ENCODE measurements at regions not wholly inside any gene's neighbourhood (a gene's known extent, or its start where the extent isn't known, plus 50 kb on each side); places are given as distances from the start of the nearest gene placed in this dataset.
"Not testable (repeated sequence)": the region's sequence is repeated elsewhere in the genome, so short reads cannot be mapped to it uniquely, and the experiment has no call there.

GRCh38 chr5:42951293-42951840 is 88.8 kb downstream of the ANXA2R start:
- no peak for DNase-seq (ENCODE audit: low read depth, low spot score)

GRCh38 chr5:42950456-42951292 is 89.4 kb downstream of the ANXA2R start:
- in situ Hi-C loops (cut with HindIII; ENCODE audit: low pct_unique_long_range_greater_than_20kb, low sequenced_read_pairs), result no loop called here
- peak; percentile 19 for DNase-seq (ENCODE audit: low read depth, low spot score)

More at GRCh38 chr5:42951293-42951840, 88.8 kb downstream of the ANXA2R start:
- in situ Hi-C loops (cut with HindIII; ENCODE audit: low pct_unique_long_range_greater_than_20kb, low sequenced_read_pairs), result no loop called here

GRCh38 chr5:42950116-42950455 is 90.0 kb downstream of the ANXA2R start:
- DNase-seq (ENCODE audit: low read depth, low spot score), result no peak
- in situ Hi-C loops (cut with HindIII; ENCODE audit: low pct_unique_long_range_greater_than_20kb, low sequenced_read_pairs), result no loop called here

- DNase-seq (ENCODE audit: low read depth, low spot score), result no peak
Observed at GRCh38 chr5:42949348-42950115, 90.6 kb downstream of the ANXA2R start.

DNA sequence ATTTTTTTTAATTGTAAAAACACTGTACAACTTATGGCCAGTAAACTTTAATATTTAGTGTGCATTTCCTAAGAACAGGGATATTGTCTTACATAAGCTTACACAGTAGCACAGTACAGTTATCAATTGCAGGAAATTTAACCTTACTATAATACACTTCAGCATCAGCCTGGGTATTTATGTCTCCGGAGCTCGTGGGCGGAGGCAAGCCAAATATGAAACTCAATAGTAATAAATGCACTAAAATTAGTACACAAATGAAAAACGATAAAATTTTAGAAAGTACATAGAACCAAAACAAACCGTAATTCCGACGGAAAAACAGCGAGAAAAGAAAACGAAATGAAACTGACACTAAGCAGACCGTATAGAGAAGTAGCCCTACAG is 91.2 kb downstream of the ANXA2R start:
- in situ Hi-C loops (cut with HindIII; ENCODE audit: low pct_unique_long_range_greater_than_20kb, low sequenced_read_pairs), result no loop called here
- DNase-seq (ENCODE audit: low read depth, low spot score), result no peak

More at GRCh38 chr5:42949348-42950115, 90.6 kb downstream of the ANXA2R start:
- in situ Hi-C loops (cut with HindIII; ENCODE audit: low pct_unique_long_range_greater_than_20kb, low sequenced_read_pairs), result no loop called here

DNA sequence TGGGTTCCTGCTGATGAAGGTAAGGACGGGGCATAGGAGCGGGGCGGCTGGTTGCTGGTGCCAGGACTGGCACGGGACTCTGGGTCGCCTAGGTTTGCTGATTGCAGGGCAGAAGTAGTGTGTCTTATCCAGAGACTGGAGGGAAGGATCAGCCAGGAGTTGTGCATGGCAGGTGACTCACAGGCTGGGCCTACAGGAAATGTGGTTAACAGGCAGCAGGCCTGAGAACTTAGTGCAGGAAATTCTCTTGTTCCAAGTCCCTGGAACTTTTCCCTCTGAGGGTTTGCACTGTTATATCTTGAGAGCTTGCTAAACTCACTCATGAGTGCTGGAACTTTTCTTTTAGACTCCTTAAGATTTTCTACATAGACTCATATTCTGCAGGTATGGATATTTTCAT is 95.1 kb downstream of the ANXA2R start:
- DNase-seq (ENCODE audit: low read depth, low spot score), result peak; percentile 42
- in situ Hi-C loops (cut with HindIII; ENCODE audit: low pct_unique_long_range_greater_than_20kb, low sequenced_read_pairs), result no loop called here

DNA sequence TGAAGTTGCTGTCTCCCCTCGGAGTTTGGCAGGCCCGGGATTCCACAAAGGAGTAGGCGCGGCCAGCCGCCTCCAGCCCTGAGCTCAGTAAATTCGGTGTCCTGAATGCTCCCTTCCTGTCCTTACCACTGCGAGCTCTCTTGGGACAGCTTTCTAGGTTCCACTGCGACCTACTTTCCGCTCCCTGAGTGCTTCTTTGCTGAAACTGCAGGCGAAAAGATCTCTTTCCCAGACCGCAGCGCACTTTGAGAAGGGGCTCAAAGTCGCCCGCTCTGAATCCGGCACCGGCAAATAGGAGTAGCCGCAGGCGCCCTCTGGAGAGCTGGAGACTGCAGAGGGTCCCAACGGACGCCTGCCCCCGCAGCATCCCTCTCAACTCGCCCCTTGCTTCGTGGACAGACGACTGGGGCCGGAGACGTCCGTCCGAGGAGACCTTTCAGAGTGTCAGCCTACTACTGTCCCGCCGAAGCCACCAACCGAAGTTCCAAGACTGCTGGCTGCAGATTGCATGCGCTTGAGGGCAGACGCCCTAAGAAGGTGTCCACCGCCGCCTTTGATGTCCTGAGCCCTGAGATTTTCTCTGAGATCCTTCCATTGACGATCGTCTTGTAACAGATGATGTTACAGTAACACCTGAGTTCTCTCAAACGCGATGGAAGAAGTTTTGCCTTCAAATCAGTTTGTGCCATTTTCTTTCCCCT is 96.0 kb downstream of the ANXA2R start:
- in situ Hi-C loops (cut with HindIII; ENCODE audit: low pct_unique_long_range_greater_than_20kb, low sequenced_read_pairs), result no loop called here

DNA sequence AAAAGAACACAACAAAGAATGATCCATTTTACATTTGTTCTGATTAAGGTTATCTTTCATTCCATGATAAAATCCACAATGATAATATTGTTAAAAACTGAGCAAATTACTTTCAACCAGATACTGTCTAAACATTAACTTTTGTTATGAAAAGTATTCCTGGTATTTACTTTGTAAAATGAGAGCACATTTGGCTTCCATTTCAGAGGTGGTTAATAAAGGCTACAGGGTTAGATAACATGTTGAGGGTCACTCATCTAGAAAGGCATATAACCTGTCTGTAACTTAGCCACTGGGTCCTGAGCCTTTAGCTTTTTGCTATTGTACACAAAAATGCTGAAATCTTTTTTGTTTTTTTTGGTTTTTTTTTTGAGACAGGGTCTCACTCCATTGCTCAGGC is 99.3 kb downstream of the ANXA2R start:
- in situ Hi-C loops (cut with HindIII; ENCODE audit: low pct_unique_long_range_greater_than_20kb, low sequenced_read_pairs), result no loop called here
- DNase-seq (ENCODE audit: low read depth, low spot score), result no peak

More for the DNA sequence above, 96.0 kb downstream of the ANXA2R start:
- no peak for DNase-seq (ENCODE audit: low read depth, low spot score)

DNA sequence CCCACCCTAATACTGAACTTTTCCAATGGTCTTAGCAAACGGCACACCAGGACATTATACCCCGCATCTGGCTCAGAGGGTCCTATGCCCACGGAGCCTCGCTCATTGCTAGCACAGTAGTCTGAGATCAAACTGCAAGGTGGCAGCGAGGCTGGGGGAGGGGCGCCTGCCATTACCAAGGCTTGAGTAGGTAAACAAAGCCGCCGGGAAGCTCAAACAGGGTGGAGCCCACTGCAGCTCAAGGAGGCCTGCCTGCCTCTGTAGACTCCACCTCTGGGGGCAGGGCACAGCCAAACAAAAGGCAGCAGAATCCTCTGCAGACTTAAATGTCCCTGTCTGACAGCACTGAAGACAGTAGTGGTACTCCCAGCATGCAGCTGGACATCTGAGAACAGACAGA is 108.1 kb downstream of the ANXA2R start:
- in situ Hi-C loops (cut with HindIII; ENCODE audit: low pct_unique_long_range_greater_than_20kb, low sequenced_read_pairs), result not testable (repeated sequence)

GRCh38 chr5:42931451-42931850 is 108.7 kb downstream of the ANXA2R start:
- DNase-seq (ENCODE audit: low read depth, low spot score); in situ Hi-C loops (cut with HindIII; ENCODE audit: low pct_unique_long_range_greater_than_20kb, low sequenced_read_pairs): not testable (repeated sequence)

More for the DNA sequence above, 108.1 kb downstream of the ANXA2R start:
- DNase-seq (ENCODE audit: low read depth, low spot score), result not testable (repeated sequence)

GRCh38 chr5:42930934-42931333 is 109.2 kb downstream of the ANXA2R start:
- no peak for DNase-seq (ENCODE audit: low read depth, low spot score)
- in situ Hi-C loops (cut with HindIII; ENCODE audit: low pct_unique_long_range_greater_than_20kb, low sequenced_read_pairs), result no loop called here

GRCh38 chr5:42929871-42930270 is 110.2 kb downstream of the ANXA2R start:
- DNase-seq (ENCODE audit: low read depth, low spot score), result peak; percentile 43
- in situ Hi-C loops (cut with HindIII; ENCODE audit: low pct_unique_long_range_greater_than_20kb, low sequenced_read_pairs), result no loop called here

GRCh38 chr5:42927730-42928129 is 112.4 kb downstream of the ANXA2R start:
- in situ Hi-C loops (cut with HindIII; ENCODE audit: low pct_unique_long_range_greater_than_20kb, low sequenced_read_pairs), result no loop called here

DNA sequence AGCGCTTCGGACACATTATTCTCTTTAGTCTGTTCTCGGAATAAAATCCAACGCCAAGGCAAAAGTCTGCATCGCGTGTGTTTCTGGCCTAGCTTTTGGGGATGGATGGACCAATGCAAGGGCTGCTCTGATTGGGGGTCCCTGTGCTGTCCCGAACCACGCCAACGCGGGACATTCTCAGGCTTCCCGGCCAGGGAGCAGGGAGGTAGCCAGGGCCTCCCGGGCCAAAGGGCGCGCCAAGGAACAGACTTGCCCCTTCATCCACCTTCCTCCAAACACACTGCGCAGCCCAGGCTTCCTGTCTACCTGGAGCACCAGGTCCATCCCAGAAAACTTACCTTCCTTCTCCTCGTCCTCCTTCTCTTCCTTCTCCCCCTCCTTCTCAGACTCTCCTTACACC is 113.0 kb upstream of the SELENOP start:
- in situ Hi-C loops (cut with HindIII; ENCODE audit: low pct_unique_long_range_greater_than_20kb, low sequenced_read_pairs), result no loop called here

More at GRCh38 chr5:42927730-42928129, 112.4 kb downstream of the ANXA2R start:
- no peak for DNase-seq (ENCODE audit: low read depth, low spot score)

GRCh38 chr5:42924226-42924625 is 112.5 kb upstream of the SELENOP start:
- in situ Hi-C loops (cut with HindIII; ENCODE audit: low pct_unique_long_range_greater_than_20kb, low sequenced_read_pairs), result no loop called here
- DNase-seq (ENCODE audit: low read depth, low spot score), result no peak

More for the DNA sequence above, 113.0 kb upstream of the SELENOP start:
- DNase-seq (ENCODE audit: low read depth, low spot score), result no peak

GRCh38 chr5:42923710-42924109 is 112.0 kb upstream of the SELENOP start:
- in situ Hi-C loops (cut with HindIII; ENCODE audit: low pct_unique_long_range_greater_than_20kb, low sequenced_read_pairs), result no loop called here

GRCh38 chr5:42919600-42919999 is 107.9 kb upstream of the SELENOP start:
- DNase-seq (ENCODE audit: low read depth, low spot score), result no peak
- in situ Hi-C loops (cut with HindIII; ENCODE audit: low pct_unique_long_range_greater_than_20kb, low sequenced_read_pairs), result no loop called here

More at GRCh38 chr5:42923710-42924109, 112.0 kb upstream of the SELENOP start:
- DNase-seq (ENCODE audit: low read depth, low spot score), result no peak
